VCaP (cell line): ENCODE measurements at regions not wholly inside any gene's neighbourhood (a gene's known extent, or its start where the extent isn't known, plus 50 kb on each side); places are given as distances from the start of the nearest gene placed in this dataset.

Experiments used
- H3K27ac ChIP-seq: fragments of 450-650 bp; 2 replicates; pipeline ENCODE4 v1.5.1; 2017
- TF ChIP-seq, protein P1 (sequence below): fragments of 450-650 bp; conservative IDR thresholded peaks from 2 replicates; pipeline ENCODE4 v1.5.1; 2017; ENCODE audit warnings: mild to moderate bottlenecking, moderate library complexity

- no peak overlapping the region for H3K27ac ChIP-seq
- TF ChIP-seq, protein P1, sequence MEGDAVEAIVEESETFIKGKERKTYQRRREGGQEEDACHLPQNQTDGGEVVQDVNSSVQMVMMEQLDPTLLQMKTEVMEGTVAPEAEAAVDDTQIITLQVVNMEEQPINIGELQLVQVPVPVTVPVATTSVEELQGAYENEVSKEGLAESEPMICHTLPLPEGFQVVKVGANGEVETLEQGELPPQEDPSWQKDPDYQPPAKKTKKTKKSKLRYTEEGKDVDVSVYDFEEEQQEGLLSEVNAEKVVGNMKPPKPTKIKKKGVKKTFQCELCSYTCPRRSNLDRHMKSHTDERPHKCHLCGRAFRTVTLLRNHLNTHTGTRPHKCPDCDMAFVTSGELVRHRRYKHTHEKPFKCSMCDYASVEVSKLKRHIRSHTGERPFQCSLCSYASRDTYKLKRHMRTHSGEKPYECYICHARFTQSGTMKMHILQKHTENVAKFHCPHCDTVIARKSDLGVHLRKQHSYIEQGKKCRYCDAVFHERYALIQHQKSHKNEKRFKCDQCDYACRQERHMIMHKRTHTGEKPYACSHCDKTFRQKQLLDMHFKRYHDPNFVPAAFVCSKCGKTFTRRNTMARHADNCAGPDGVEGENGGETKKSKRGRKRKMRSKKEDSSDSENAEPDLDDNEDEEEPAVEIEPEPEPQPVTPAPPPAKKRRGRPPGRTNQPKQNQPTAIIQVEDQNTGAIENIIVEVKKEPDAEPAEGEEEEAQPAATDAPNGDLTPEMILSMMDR, result no peak
Measured at GRCh38 chr9:7229571-7229970, 471.8 kb downstream of the KDM4C start.

- no peak overlapping the region for H3K27ac ChIP-seq
- TF ChIP-seq, protein P1, result no peak
Measured at GRCh38 chr9:7228726-7229125, 471.0 kb downstream of the KDM4C start.

GRCh38 chr9:7227951-7228350 is 470.2 kb downstream of the KDM4C start:
- TF ChIP-seq, protein P1, result no peak

DNA sequence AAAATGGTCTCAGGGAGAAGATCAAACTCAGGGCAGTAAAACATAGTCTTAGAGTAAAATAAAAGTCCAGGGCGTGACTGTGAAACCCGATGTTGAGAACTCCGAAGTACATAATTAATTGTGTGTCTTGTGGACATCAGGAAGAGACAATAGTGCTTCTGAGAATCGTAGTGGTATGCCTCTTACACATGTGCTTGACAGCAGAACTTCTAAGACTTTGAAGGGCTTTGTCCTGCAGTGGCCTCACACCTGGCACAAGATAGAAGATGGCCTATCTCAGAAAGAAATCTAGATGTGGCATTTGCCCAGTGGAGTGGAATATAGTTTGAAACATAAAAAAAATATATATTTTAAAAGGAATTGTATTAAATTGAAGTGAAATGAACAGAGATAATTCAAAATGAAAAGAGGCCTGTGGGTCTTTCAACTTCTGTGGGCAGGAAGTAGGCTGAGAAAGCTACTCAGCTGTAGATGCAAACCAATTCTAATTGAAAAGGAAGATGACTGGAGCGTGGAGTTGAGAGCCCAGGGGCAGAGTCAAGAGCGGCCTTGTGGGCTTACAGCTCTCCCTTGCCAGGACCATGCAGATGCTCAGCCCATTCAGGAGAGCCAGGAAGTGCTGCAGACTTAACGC is 468.4 kb downstream of the KDM4C start:
- H3K27ac ChIP-seq, result no peak overlapping the region
- TF ChIP-seq, protein P1, result no peak

More at GRCh38 chr9:7227951-7228350, 470.2 kb downstream of the KDM4C start:
- no peak overlapping the region for H3K27ac ChIP-seq
